DND-41 (cell line): ENCODE measurements at regions not wholly inside any gene's neighbourhood (a gene's known extent, or its start where the extent isn't known, plus 50 kb on each side); places are given as distances from the start of the nearest gene placed in this dataset.

Experiments used
- ATAC-seq: fragments of 200-7000 bp; cut with Tn5 transposase; 3 replicates; pipeline ENCODE4 v1.9.1; 2021; ENCODE audit warnings: low read depth; ENCODE audit not compliant: insufficient read depth
- DNase-seq: peaks from one replicate; pipeline ENCODE4 v3.0.0-alpha.2; 2020
- H2AFZ ChIP-seq: 2 replicates; pipeline ENCODE4 v1.6.0; 2012; ENCODE audit warnings: low read depth, low read length
- H3K27ac ChIP-seq: 2 replicates; pipeline ENCODE4 v1.5.1; 2012; ENCODE audit warnings: low read length, inconsistent platforms
- H3K27me3 ChIP-seq: fragments of 200-600 bp; sonication (generic); 2 replicates; pipeline ENCODE4 v1.6.0; 2012; ENCODE audit warnings: low read length, mild to moderate bottlenecking, inconsistent platforms; ENCODE audit not compliant: insufficient read depth, poor library complexity
- H3K36me3 ChIP-seq: 2 replicates; pipeline ENCODE4 v1.5.1; 2012; ENCODE audit warnings: low read length, inconsistent platforms; ENCODE audit not compliant: insufficient read depth
- H3K4me1 ChIP-seq: 2 replicates; pipeline ENCODE4 v1.5.1; 2012; ENCODE audit warnings: mild to moderate bottlenecking, low read length; ENCODE audit not compliant: insufficient read depth
- H3K4me2 ChIP-seq: 2 replicates; pipeline ENCODE4 v1.6.0; 2012; ENCODE audit warnings: mild to moderate bottlenecking, moderate library complexity, low read length, inconsistent platforms; ENCODE audit not compliant: insufficient read depth
- H3K4me3 ChIP-seq, 2 experiments: fragments of 200-600 bp in 1 of 2; shearing (Covaris generic) in 1 of 2; 2 replicates each; pipeline ENCODE4 v1.5.1; 2012 to 2016; ENCODE audit warnings: inconsistent platforms in 2 of 2, low read length in 2 of 2, mild to moderate bottlenecking in 2 of 2, low read depth in 1 of 2, moderate library complexity in 1 of 2
- H3K79me2 ChIP-seq: 2 replicates; pipeline ENCODE4 v1.6.0; 2012; ENCODE audit warnings: low read length, inconsistent platforms; ENCODE audit not compliant: insufficient read depth
- H3K9ac ChIP-seq: 2 replicates; pipeline ENCODE4 v1.6.0; 2012; ENCODE audit warnings: low read depth, mild to moderate bottlenecking, inconsistent platforms, low read length, moderate library complexity
- H3K9me3 ChIP-seq: 2 replicates; pipeline ENCODE4 v1.5.1; 2012; ENCODE audit warnings: low read length, moderate library complexity, mild to moderate bottlenecking, inconsistent platforms; ENCODE audit not compliant: insufficient read depth, severe bottlenecking
- H4K20me1 ChIP-seq: 2 replicates; pipeline ENCODE4 v1.6.0; 2012; ENCODE audit warnings: low read length; ENCODE audit not compliant: insufficient read depth
- EZH2 ChIP-seq: IDR thresholded peaks from 3 replicates; pipeline ENCODE4 v1.6.1; 2012; ENCODE audit warnings: borderline replicate concordance, low read depth, mild to moderate bottlenecking, moderate library complexity, low read length, inconsistent platforms; ENCODE audit not compliant: severe bottlenecking
- TF ChIP-seq, protein P1 (sequence below): IDR thresholded peaks from 2 replicates; pipeline ENCODE4 v1.5.1; 2012; ENCODE audit warnings: borderline replicate concordance, low read length, moderate library complexity, mild to moderate bottlenecking; ENCODE audit not compliant: poor library complexity, severe bottlenecking; ENCODE audit errors: extremely low read depth

DNA sequence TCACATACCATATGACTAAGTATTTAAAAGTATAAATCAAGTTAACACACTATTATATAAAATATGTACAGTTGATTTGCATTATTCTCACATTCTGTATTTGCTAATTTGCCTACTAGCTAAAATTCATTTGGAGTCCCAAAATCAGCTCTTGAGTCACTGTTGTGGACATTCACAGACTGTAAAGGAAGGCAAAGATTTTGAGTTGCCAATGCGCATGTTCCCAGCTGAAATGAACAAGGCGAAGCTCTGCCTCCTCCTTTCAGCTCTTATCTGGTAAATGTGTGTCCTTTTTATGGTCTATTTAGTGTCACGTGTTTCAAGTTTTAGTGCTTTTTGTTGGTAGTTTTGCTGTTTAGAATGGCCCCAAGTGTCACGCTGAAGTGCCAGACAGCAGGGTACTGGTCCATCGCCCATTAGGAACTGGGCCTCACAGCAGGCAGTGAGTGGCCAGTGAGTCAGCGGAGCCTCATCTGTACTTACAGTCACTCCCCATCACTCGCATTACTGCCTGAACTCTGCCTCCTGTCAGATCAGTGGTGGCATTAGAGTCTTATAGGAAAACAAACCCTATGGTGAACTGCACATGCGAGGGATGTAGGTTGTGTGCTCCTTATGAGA, 87.2 kb upstream of the ADTRP start:
- H3K27ac ChIP-seq = no peak overlapping the region

GRCh38 chr6:11858439-11858838, 79.8 kb upstream of the ADTRP start:
- no peak for DNase-seq
- Histone ChIP-seq H4K20me1 (no peaks in the 10 kb centered on the region), H3K9ac (no peak overlapping the region), H3K4me2 (no peak overlapping the region), H3K36me3 (no peaks in the 10 kb centered on the region), H3K9me3 (no peaks in the 10 kb centered on the region), H3K4me1 (no peaks in the 10 kb centered on the region), H3K4me3 (no peak overlapping the region), H3K27me3 (no peaks in the 10 kb centered on the region), H3K27ac (no peak overlapping the region), H3K79me2 (no peaks in the 10 kb centered on the region), H2AFZ (no peak overlapping the region)
- no peak for ATAC-seq
- TF ChIP-seq EZH2 = no peak
- TF ChIP-seq, protein P1, sequence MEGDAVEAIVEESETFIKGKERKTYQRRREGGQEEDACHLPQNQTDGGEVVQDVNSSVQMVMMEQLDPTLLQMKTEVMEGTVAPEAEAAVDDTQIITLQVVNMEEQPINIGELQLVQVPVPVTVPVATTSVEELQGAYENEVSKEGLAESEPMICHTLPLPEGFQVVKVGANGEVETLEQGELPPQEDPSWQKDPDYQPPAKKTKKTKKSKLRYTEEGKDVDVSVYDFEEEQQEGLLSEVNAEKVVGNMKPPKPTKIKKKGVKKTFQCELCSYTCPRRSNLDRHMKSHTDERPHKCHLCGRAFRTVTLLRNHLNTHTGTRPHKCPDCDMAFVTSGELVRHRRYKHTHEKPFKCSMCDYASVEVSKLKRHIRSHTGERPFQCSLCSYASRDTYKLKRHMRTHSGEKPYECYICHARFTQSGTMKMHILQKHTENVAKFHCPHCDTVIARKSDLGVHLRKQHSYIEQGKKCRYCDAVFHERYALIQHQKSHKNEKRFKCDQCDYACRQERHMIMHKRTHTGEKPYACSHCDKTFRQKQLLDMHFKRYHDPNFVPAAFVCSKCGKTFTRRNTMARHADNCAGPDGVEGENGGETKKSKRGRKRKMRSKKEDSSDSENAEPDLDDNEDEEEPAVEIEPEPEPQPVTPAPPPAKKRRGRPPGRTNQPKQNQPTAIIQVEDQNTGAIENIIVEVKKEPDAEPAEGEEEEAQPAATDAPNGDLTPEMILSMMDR = no peak

More for the DNA sequence above, 87.2 kb upstream of the ADTRP start:
- no peak for DNase-seq
- Histone ChIP-seq H3K9me3 (no peaks in the 10 kb centered on the region), H3K27me3 (no peaks in the 10 kb centered on the region), H3K79me2 (no peaks in the 10 kb centered on the region), H3K9ac (no peak overlapping the region), H3K4me2 (no peak overlapping the region), H3K36me3 (no peaks in the 10 kb centered on the region), H3K4me3 (no peak overlapping the region), H2AFZ (no peak overlapping the region), H4K20me1 (no peaks in the 10 kb centered on the region), H3K4me1 (no peaks in the 10 kb centered on the region)
- TF ChIP-seq, protein P1 = no peak
- TF ChIP-seq EZH2 = no peak
- ATAC-seq = no peak

- DNase-seq (no peak), ATAC-seq (no peak)
- H3K4me2 ChIP-seq = no peak overlapping the region
- H2AFZ ChIP-seq = no peak overlapping the region
- no peak overlapping the region for H3K4me3 ChIP-seq
- no peaks in the 10 kb centered on the region for H4K20me1 ChIP-seq
- no peak overlapping the region for H3K9ac ChIP-seq
- no peaks in the 10 kb centered on the region for H3K27me3 ChIP-seq
- TF ChIP-seq, protein P1 = no peak
- TF ChIP-seq EZH2 = no peak
- no peaks in the 10 kb centered on the region for H3K4me1 ChIP-seq
- H3K36me3 ChIP-seq = no peaks in the 10 kb centered on the region
- no peaks in the 10 kb centered on the region for H3K79me2 ChIP-seq
- no peaks in the 10 kb centered on the region for H3K9me3 ChIP-seq
- no peak overlapping the region for H3K27ac ChIP-seq
These were observed 77.1 kb upstream of the ADTRP start for GRCh38 chr6:11855743-11856142.
